Stomach (tissue), 8 donors: ENCODE measurements at regions not wholly inside any gene's neighbourhood (a gene's known extent, or its start where the extent isn't known, plus 50 kb on each side); places are given as distances from the start of the nearest gene placed in this dataset.

Experiments used
- DNase-seq, 2 donors: peaks; one replicate each; pipeline versions ENCODE4 v3.0.0 to v3.0.0-alpha.2; 2013 to 2019
- H3K27ac ChIP-seq, 5 donors: fragments of 200-600 bp in 4 of 5; sonication (generic) in 4 of 5; one replicate each; pipeline ENCODE4 v1.5.1; 2013 to 2019; ENCODE audit warnings: mild to moderate bottlenecking in 1 of 5, moderate library complexity in 1 of 5
- H3K27me3 ChIP-seq, 3 donors: fragments of 200-600 bp; sonication (generic); one replicate each; pipeline ENCODE4 v1.5.1; 2017 to 2019; ENCODE audit warnings: mixed run types in 1 of 3
- H3K36me3 ChIP-seq, 4 donors: fragments of 200-600 bp; sonication (generic); 1 replicate in 3 of 4; 2 replicates in 1 of 4; pipeline ENCODE4 v1.5.1; 2016 to 2019
- H3K4me1 ChIP-seq, 4 donors: fragments of 200-600 bp; sonication (generic); one replicate each; pipeline ENCODE4 v1.5.1; 2016 to 2019
- H3K4me3 ChIP-seq, 4 donors: fragments of 200-600 bp; sonication (generic) in 3 of 4; one replicate each; pipeline ENCODE4 v1.5.1; 2016 to 2019; ENCODE audit warnings: mild to moderate bottlenecking in 1 of 4
- H3K9me3 ChIP-seq, 4 donors: fragments of 200-600 bp; sonication (generic); one replicate each; pipeline ENCODE4 v1.5.1; 2016 to 2019
- CTCF ChIP-seq, 7 experiments: fragments of 450-650 bp in 4 of 7; fragments of 200-600 bp in 3 of 7; sonication (generic) in 3 of 7; IDR thresholded peaks; one replicate each; pipeline ENCODE4 v1.5.1; 2016 to 2019; ENCODE audit warnings: antibody characterized with exemption in 7 of 7, control low read depth in 2 of 7, mild to moderate bottlenecking in 1 of 7
- EP300 ChIP-seq: sonication (generic); formaldehyde crosslinking; IDR thresholded peaks from one replicate; pipeline ENCODE4 v1.6.1; 2017; ENCODE audit warnings: antibody characterized with exemption
- POLR2A ChIP-seq, 4 donors: fragments of 450-650 bp; IDR thresholded peaks; one replicate each; pipeline ENCODE4 v1.6.1; 2016; ENCODE audit warnings: antibody characterized with exemption in 4 of 4, control low read depth in 2 of 4, mild to moderate bottlenecking in 1 of 4, moderate library complexity in 1 of 4
- POLR2AphosphoS5 ChIP-seq, 3 donors: sonication (generic); formaldehyde crosslinking; IDR thresholded peaks; one replicate each; pipeline ENCODE4 v1.6.1; 2016; ENCODE audit warnings: antibody characterized with exemption in 3 of 3
- WGBS, 5 donors: extraction: QIAGEN DNeasy Blood & Tissue Kit in 3 of 5; methylation state at CpG; one replicate each; pipeline versions ENCODE4 v1.1.5 to v1.1.7; 2013 to 2018; 5-methylcytosine and 5-hydroxymethylcytosine counted together
- intact Hi-C: fragments of 100-400 bp; cut with DNase I; formaldehyde crosslinking; loops from one replicate; pipeline ENCODE4 v1.15.1; 2023; ENCODE audit warnings: low total_unique reads
- donor health status: healthy with polysubstance abuse.
- donor health status: Bipolar disorder and iron deficiency.
- donor health status: healthy.

- Histone ChIP-seq H3K36me3 (no peaks in the 10 kb centered on the region), H3K9me3 (peaks cover 0 to 3% (median 0%) of the 10 kb centered on the region in 4 donors), H3K4me1 (no peaks in the 10 kb centered on the region), H3K27me3 (no peaks in the 10 kb centered on the region), H3K4me3 (no peak overlapping the region), H3K27ac (no peak overlapping the region)
- WGBS, 5 donors, result 69 to 81% (median 73%) methylated on average over 3 of the region's 3 CpGs
- DNase-seq, result no peak
- intact Hi-C loops, result no loop called here
- TF ChIP-seq POLR2AphosphoS5 (IDR thresholded peaks at IDR 0.05), result no peak
- no peak for TF ChIP-seq POLR2A (IDR thresholded peaks at IDR 0.05)
Observed at GRCh38 chr2:106339609-106340008, 128.6 kb downstream of the RGPD3 start.

GRCh38 chr2:106339132-106339531 is 129.1 kb downstream of the RGPD3 start:
- Histone ChIP-seq H3K4me1 (no peaks in the 10 kb centered on the region), H3K36me3 (no peaks in the 10 kb centered on the region), H3K27ac (no peak overlapping the region), H3K9me3 (peaks cover 0 to 3% (median 0%) of the 10 kb centered on the region in 4 donors), H3K27me3 (no peaks in the 10 kb centered on the region), H3K4me3 (no peak overlapping the region)
- DNase-seq, result no peak
- 92 to 98% (median 96%) methylated on average over 5 of the region's 5 CpGs for WGBS, 5 donors
- intact Hi-C loops, result no loop called here
- no peak for TF ChIP-seq POLR2A (IDR thresholded peaks at IDR 0.05)
- no peak for TF ChIP-seq POLR2AphosphoS5 (IDR thresholded peaks at IDR 0.05)
- TF ChIP-seq EP300, result no peak
- no peak for TF ChIP-seq CTCF (IDR thresholded peaks at IDR 0.05)

GRCh38 chr2:106338043-106338442 is 130.2 kb downstream of the RGPD3 start:
- Histone ChIP-seq H3K4me1 (no peaks in the 10 kb centered on the region), H3K27ac (no peak overlapping the region), H3K27me3 (no peaks in the 10 kb centered on the region), H3K36me3 (no peaks in the 10 kb centered on the region), H3K4me3 (no peak overlapping the region), H3K9me3 (no peaks in the 10 kb centered on the region)
- intact Hi-C loops, result no loop called here
- TF ChIP-seq CTCF (IDR thresholded peaks at IDR 0.05) (no peak), POLR2A (IDR thresholded peaks at IDR 0.05) (no peak), POLR2AphosphoS5 (IDR thresholded peaks at IDR 0.05) (no peak), EP300 (no peak)
- WGBS, 5 donors, result 71 to 81% (median 78%) methylated on average over 5 of the region's 5 CpGs
- DNase-seq, result no peak

GRCh38 chr2:106336737-106337136 is 131.5 kb downstream of the RGPD3 start:
- intact Hi-C loops, result no loop called here
- no peak for TF ChIP-seq POLR2AphosphoS5 (IDR thresholded peaks at IDR 0.05)
- H3K4me3 ChIP-seq, result no peak overlapping the region
- H3K27me3 ChIP-seq, result no peaks in the 10 kb centered on the region
- H3K36me3 ChIP-seq, result no peaks in the 10 kb centered on the region
- no peak overlapping the region for H3K27ac ChIP-seq
- H3K9me3 ChIP-seq, result no peaks in the 10 kb centered on the region
- WGBS, 5 donors, result 70 to 82% (median 78%) methylated on average over 2 of the region's 2 CpGs
- DNase-seq, result no peak
- H3K4me1 ChIP-seq, result no peaks in the 10 kb centered on the region

- WGBS, 5 donors, result 81 to 94% (median 86%) methylated on average over 4 of the region's 4 CpGs
- intact Hi-C loops, result no loop called here
Observed at GRCh38 chr2:106336108-106336507, 132.1 kb downstream of the RGPD3 start.

More at GRCh38 chr2:106336108-106336507, 132.1 kb downstream of the RGPD3 start:
- H3K9me3 ChIP-seq, result no peaks in the 10 kb centered on the region
- H3K4me1 ChIP-seq, result no peaks in the 10 kb centered on the region
- H3K36me3 ChIP-seq, result no peaks in the 10 kb centered on the region
- no peaks in the 10 kb centered on the region for H3K27me3 ChIP-seq
- DNase-seq, result no peak
- TF ChIP-seq EP300 (no peak), CTCF (IDR thresholded peaks at IDR 0.05) (no peak), POLR2A (IDR thresholded peaks at IDR 0.05) (no peak), POLR2AphosphoS5 (IDR thresholded peaks at IDR 0.05) (no peak)
- no peak overlapping the region for H3K27ac ChIP-seq
- H3K4me3 ChIP-seq, result no peak overlapping the region
